ENCODE measurements at regions not wholly inside any gene's neighbourhood (a gene's known extent, or its start where the extent isn't known, plus 50 kb on each side); places are given as distances from the start of the nearest gene placed in this dataset.

GRCh38 chr15:96581371-96581770, 250.9 kb downstream of the NR2F2 start:
- no peak for DNase-seq (ENCODE audit: extremely low read depth, low read depth)
- no peak for TF ChIP-seq CTCF (IDR thresholded peaks at IDR 0.05; ENCODE audit: low read depth, low read length, missing control alignments)
- no peak overlapping the region for H3K4me3 ChIP-seq (replicated peaks; ENCODE audit: low read depth, low read length)

- no peak for DNase-seq (ENCODE audit: extremely low read depth, low read depth)
Observed at GRCh38 chr15:96582473-96582872, 252.0 kb downstream of the NR2F2 start.

GRCh38 chr15:96583671-96584070, 253.2 kb downstream of the NR2F2 start:
- no peak for DNase-seq (ENCODE audit: extremely low read depth, low read depth)
- no peak overlapping the region for H3K4me3 ChIP-seq (replicated peaks; ENCODE audit: low read depth, low read length)
- TF ChIP-seq CTCF (IDR thresholded peaks at IDR 0.05; ENCODE audit: low read depth, low read length, missing control alignments): no peak

More at GRCh38 chr15:96582473-96582872, 252.0 kb downstream of the NR2F2 start:
- no peak overlapping the region for H3K4me3 ChIP-seq (replicated peaks; ENCODE audit: low read depth, low read length)
- TF ChIP-seq CTCF (IDR thresholded peaks at IDR 0.05; ENCODE audit: low read depth, low read length, missing control alignments): no peak

- TF ChIP-seq CTCF (IDR thresholded peaks at IDR 0.05; ENCODE audit: low read depth, low read length, missing control alignments): peak; percentile 42
- no peak overlapping the region for H3K4me3 ChIP-seq (replicated peaks; ENCODE audit: low read depth, low read length)
- DNase-seq (ENCODE audit: extremely low read depth, low read depth): no peak
Observed at GRCh38 chr15:96585484-96586386, 255.2 kb downstream of the NR2F2 start.

GRCh38 chr15:96586901-96587300, 256.4 kb downstream of the NR2F2 start:
- TF ChIP-seq CTCF (IDR thresholded peaks at IDR 0.05; ENCODE audit: low read depth, low read length, missing control alignments): no peak
- no peak for DNase-seq (ENCODE audit: extremely low read depth, low read depth)
- no peak overlapping the region for H3K4me3 ChIP-seq (replicated peaks; ENCODE audit: low read depth, low read length)

GRCh38 chr15:96589864-96590263, 259.4 kb downstream of the NR2F2 start:
- no peak for TF ChIP-seq CTCF (IDR thresholded peaks at IDR 0.05; ENCODE audit: low read depth, low read length, missing control alignments)
- DNase-seq (ENCODE audit: extremely low read depth, low read depth): no peak

More at GRCh38 chr15:96589864-96590263, 259.4 kb downstream of the NR2F2 start:
- H3K4me3 ChIP-seq (replicated peaks; ENCODE audit: low read depth, low read length): no peak overlapping the region

All from HFF-Myc (cell line).